ENCODE measurements at regions not wholly inside any gene's neighbourhood (a gene's known extent, or its start where the extent isn't known, plus 50 kb on each side); places are given as distances from the start of the nearest gene placed in this dataset.

DNA sequence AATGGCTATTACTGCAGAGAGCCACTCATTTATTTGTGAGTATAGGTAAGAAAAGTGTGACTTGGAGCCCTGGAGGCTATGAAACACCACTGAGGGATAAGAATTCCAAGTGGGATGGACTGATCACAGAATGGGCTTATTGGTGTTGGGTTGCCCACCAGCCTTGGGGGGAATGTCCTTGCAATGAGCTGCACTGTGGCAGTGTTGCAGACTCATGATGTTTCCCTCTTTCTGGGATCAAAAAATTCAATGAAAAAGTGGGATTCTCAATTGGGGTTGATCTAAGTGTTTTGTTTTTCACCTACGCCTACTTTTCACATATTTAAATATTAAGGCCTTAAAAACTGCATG, 1024.5 kb upstream of the PCDH10 start:
- Mint-ChIP-seq H3K36me3 (ENCODE audit: insufficient read depth in 1 of 3, low read depth in 3 of 3) (peaks cover 23 to 40% (median 29%) of the 10 kb centered on the region in 3 experiments), H3K4me3 (peak overlapping the region in 1 of 2 experiments; percentile 17; a peak in 2 of 5 replicates), H3K27me3 (ENCODE audit: low read depth) (peaks cover 3% of the 10 kb centered on the region; the same call in 1 of the 2 replicates), H3K4me1 (peaks cover 45 to 53% of the 10 kb centered on the region in 2 experiments), H3K27ac (peak overlapping the region; percentile 75 to 89 (median 76)), H3K9me3 (peaks cover 14 to 19% of the 10 kb centered on the region in 2 experiments; a peak in 4 of 5 replicates)
- Histone ChIP-seq H3K9me3 (ENCODE audit: control insufficient read depth, low read depth, low read length) (no peaks in the 10 kb centered on the region), H3K56ac (ENCODE audit: insufficient read length, low read depth, low read length) (no peak overlapping the region), H3K14ac (ENCODE audit: insufficient read depth, low read length) (no peak overlapping the region), H3K27ac (ENCODE audit: insufficient read length, low read depth, low read length) (peak overlapping the region; percentile 10), H3K23ac (ENCODE audit: insufficient read length, low read depth, low read length) (no peak overlapping the region), H3T11ph (ENCODE audit: low read length) (no peak overlapping the region), H3K27me3 (ENCODE audit: insufficient read depth, low read length) (no peaks in the 10 kb centered on the region), H4K20me1 (ENCODE audit: control insufficient read depth, insufficient read depth, insufficient read length) (no peaks in the 10 kb centered on the region), H2BK20ac (ENCODE audit: low read depth, low read length, poor library complexity, severe bottlenecking) (no peak overlapping the region), H3K4me1 (ENCODE audit: insufficient read depth, low read length) (peaks cover 3% of the 10 kb centered on the region; the same call in 1 of the 2 replicates), H2BK120ac (ENCODE audit: low read depth, low read length, poor library complexity, severe bottlenecking) (no peak overlapping the region), H3K79me1 (ENCODE audit: insufficient read depth, low read depth, low read length, poor library complexity, severe bottlenecking) (no peaks in the 10 kb centered on the region), H3K9ac (ENCODE audit: extremely low read depth, insufficient read length, low read length) (peak overlapping the region; percentile 6), H4K8ac (replicated peaks; ENCODE audit: insufficient read length, low read depth, low read length) (no peak overlapping the region), H4K91ac (ENCODE audit: insufficient read length, low read depth, low read length) (no peak overlapping the region), H3K4me2 (ENCODE audit: insufficient read depth, insufficient read length, low read length) (peak overlapping the region; percentile 11), H2AFZ (ENCODE audit: low read length) (no peak overlapping the region), H3K79me2 (ENCODE audit: insufficient read depth, low read length) (no peaks in the 10 kb centered on the region), H2AK5ac (ENCODE audit: insufficient read length, low read length) (no peak overlapping the region), H2BK5ac (ENCODE audit: insufficient read length, low read length) (no peak overlapping the region), H3K23me2 (ENCODE audit: insufficient read length, low read depth, low read length, poor library complexity, severe bottlenecking) (no peaks in the 10 kb centered on the region), H3K4ac (ENCODE audit: low read depth, low read length) (no peak overlapping the region), H4K5ac (ENCODE audit: insufficient read length, low read depth, low read length) (no peak overlapping the region), H2BK12ac (ENCODE audit: insufficient read length, low read depth, low read length) (no peak overlapping the region), H3K18ac (ENCODE audit: insufficient read length, low read depth, low read length) (no peak overlapping the region), H2BK15ac (ENCODE audit: low read depth, low read length) (no peak overlapping the region)
- DNase-seq = peak; percentile 27
- TF ChIP-seq, protein P1, sequence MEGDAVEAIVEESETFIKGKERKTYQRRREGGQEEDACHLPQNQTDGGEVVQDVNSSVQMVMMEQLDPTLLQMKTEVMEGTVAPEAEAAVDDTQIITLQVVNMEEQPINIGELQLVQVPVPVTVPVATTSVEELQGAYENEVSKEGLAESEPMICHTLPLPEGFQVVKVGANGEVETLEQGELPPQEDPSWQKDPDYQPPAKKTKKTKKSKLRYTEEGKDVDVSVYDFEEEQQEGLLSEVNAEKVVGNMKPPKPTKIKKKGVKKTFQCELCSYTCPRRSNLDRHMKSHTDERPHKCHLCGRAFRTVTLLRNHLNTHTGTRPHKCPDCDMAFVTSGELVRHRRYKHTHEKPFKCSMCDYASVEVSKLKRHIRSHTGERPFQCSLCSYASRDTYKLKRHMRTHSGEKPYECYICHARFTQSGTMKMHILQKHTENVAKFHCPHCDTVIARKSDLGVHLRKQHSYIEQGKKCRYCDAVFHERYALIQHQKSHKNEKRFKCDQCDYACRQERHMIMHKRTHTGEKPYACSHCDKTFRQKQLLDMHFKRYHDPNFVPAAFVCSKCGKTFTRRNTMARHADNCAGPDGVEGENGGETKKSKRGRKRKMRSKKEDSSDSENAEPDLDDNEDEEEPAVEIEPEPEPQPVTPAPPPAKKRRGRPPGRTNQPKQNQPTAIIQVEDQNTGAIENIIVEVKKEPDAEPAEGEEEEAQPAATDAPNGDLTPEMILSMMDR (conservative IDR thresholded peaks at IDR 0.05) = no peak
- WGBS (ENCODE audit: extremely low coverage, insufficient read length, low lambda C conversion rate) = no CpG with 5 or more reads among the region's 1 CpG
